ENCODE measurements at regions not wholly inside any gene's neighbourhood (a gene's known extent, or its start where the extent isn't known, plus 50 kb on each side); places are given as distances from the start of the nearest gene placed in this dataset.

- TF ChIP-seq CTCF (IDR thresholded peaks at IDR 0.05), result peak in 1 of 4 experiments; percentile 32
- TF ChIP-seq POLR2A (IDR thresholded peaks at IDR 0.05), result no peak
- no peak for TF ChIP-seq EP300 (IDR thresholded peaks at IDR 0.05)
- no peak for TF ChIP-seq POLR2AphosphoS5 (IDR thresholded peaks at IDR 0.05)
Measured at GRCh38 chr5:4700069-4700468, 440.1 kb upstream of the ADAMTS16 start.
